ENCODE measurements at regions not wholly inside any gene's neighbourhood (a gene's known extent, or its start where the extent isn't known, plus 50 kb on each side); places are given as distances from the start of the nearest gene placed in this dataset.

GRCh38 chr18:29653671-29654215 lies 1388.8 kb downstream of the DSC3 start:
- no peak overlapping the region for H3K4me3 ChIP-seq (ENCODE audit: low read depth, poor library complexity, severe bottlenecking)
- TF ChIP-seq CTCF (IDR thresholded peaks at IDR 0.05) = no peak
- TF ChIP-seq POLR2A (IDR thresholded peaks at IDR 0.05) = no peak
- intact Hi-C loops (cut with DNase I; ENCODE audit: low total_unique reads) = no loop called here
- DNase-seq (ENCODE audit: low spot score in 2 of 2) = no peak
- 37 to 56% methylated on average over 2 of the region's 2 CpGs for WGBS, 2 donors

GRCh38 chr18:29652797-29653196 lies 1389.7 kb downstream of the DSC3 start:
- no peak for DNase-seq (ENCODE audit: low spot score in 2 of 2)
- intact Hi-C loops (cut with DNase I; ENCODE audit: low total_unique reads) = no loop called here
- 68 to 79% methylated on average over 2 of the region's 2 CpGs for WGBS, 2 donors
- H3K4me3 ChIP-seq (ENCODE audit: low read depth, poor library complexity, severe bottlenecking) = no peak overlapping the region
- TF ChIP-seq POLR2A (IDR thresholded peaks at IDR 0.05) (no peak), CTCF (IDR thresholded peaks at IDR 0.05) (no peak)

GRCh38 chr18:29651122-29651680 lies 1391.3 kb downstream of the DSC3 start:
- intact Hi-C loops (cut with DNase I; ENCODE audit: low total_unique reads) = no loop called here
- no peak for TF ChIP-seq CTCF (IDR thresholded peaks at IDR 0.05)
- no peak for TF ChIP-seq POLR2A (IDR thresholded peaks at IDR 0.05)
- H3K4me3 ChIP-seq (ENCODE audit: low read depth, poor library complexity, severe bottlenecking) = no peak overlapping the region
- 86% methylated on average over 3 of the region's 3 CpGs for WGBS, 2 donors
- no peak for DNase-seq (ENCODE audit: low spot score in 2 of 2)

GRCh38 chr18:29648891-29649290 lies 1393.7 kb downstream of the DSC3 start:
- H3K4me3 ChIP-seq (ENCODE audit: low read depth, poor library complexity, severe bottlenecking) = no peak overlapping the region
- intact Hi-C loops (cut with DNase I; ENCODE audit: low total_unique reads) = no loop called here
- WGBS, 2 donors = 40 to 42% methylated on average over 1 of the region's 1 CpG
- no peak for DNase-seq (ENCODE audit: low spot score in 2 of 2)
- TF ChIP-seq CTCF (IDR thresholded peaks at IDR 0.05) = no peak
- TF ChIP-seq POLR2A (IDR thresholded peaks at IDR 0.05) = no peak

- DNase-seq (ENCODE audit: low spot score in 2 of 2) = no peak
- 88 to 91% methylated on average over 1 of the region's 1 CpG for WGBS, 2 donors
- no peak overlapping the region for H3K4me3 ChIP-seq (ENCODE audit: low read depth, poor library complexity, severe bottlenecking)
- TF ChIP-seq CTCF (IDR thresholded peaks at IDR 0.05) (no peak), POLR2A (IDR thresholded peaks at IDR 0.05) (no peak)
- intact Hi-C loops (cut with DNase I; ENCODE audit: low total_unique reads) = no loop called here
These were observed 1394.8 kb downstream of the DSC3 start for GRCh38 chr18:29647700-29648099.

GRCh38 chr18:29644276-29644675 lies 1398.3 kb downstream of the DSC3 start:
- H3K4me3 ChIP-seq (ENCODE audit: low read depth, poor library complexity, severe bottlenecking) = no peak overlapping the region
- TF ChIP-seq POLR2A (IDR thresholded peaks at IDR 0.05) (no peak), CTCF (IDR thresholded peaks at IDR 0.05) (no peak)
- intact Hi-C loops (cut with DNase I; ENCODE audit: low total_unique reads) = no loop called here
- no peak for DNase-seq (ENCODE audit: low spot score in 2 of 2)

All from lower leg skin (tissue), 4 donors.